NCI-H2196 (cell line): ENCODE measurements at regions not wholly inside any gene's neighbourhood (a gene's known extent, or its start where the extent isn't known, plus 50 kb on each side); places are given as distances from the start of the nearest gene placed in this dataset.
"Not testable (repeated sequence)": the region's sequence is repeated elsewhere in the genome, so short reads cannot be mapped to it uniquely, and the experiment has no call there.

Experiments used
- DNase-seq: peaks from one replicate; lab custom pipeline; 2025; ENCODE audit not compliant: unreplicated experiment; lab: John Stamatoyannopoulos, UW

- no peak for DNase-seq
These were observed 253.2 kb upstream of the IGFBP7 start for GRCh38 chr4:57363346-57363745.

- DNase-seq, result no peak
These were observed 250.5 kb upstream of the IGFBP7 start for GRCh38 chr4:57360681-57361080.

GRCh38 chr4:57355101-57355665 is 245.0 kb upstream of the IGFBP7 start:
- no peak for DNase-seq

GRCh38 chr4:57351731-57352130 is 241.5 kb upstream of the IGFBP7 start:
- DNase-seq, result no peak

GRCh38 chr4:57344296-57344695 is 234.1 kb upstream of the IGFBP7 start:
- no peak for DNase-seq

GRCh38 chr4:57342411-57342810 is 232.2 kb upstream of the IGFBP7 start:
- DNase-seq, result no peak

- not testable (repeated sequence) for DNase-seq
These were observed 228.7 kb upstream of the IGFBP7 start for GRCh38 chr4:57338861-57339260.

- no peak for DNase-seq
These were observed 223.5 kb upstream of the IGFBP7 start for GRCh38 chr4:57333684-57334083.

- DNase-seq, result no peak
These were observed 221.8 kb upstream of the IGFBP7 start for GRCh38 chr4:57331959-57332358.

- DNase-seq, result no peak
These were observed 219.1 kb upstream of the IGFBP7 start for GRCh38 chr4:57329279-57329678.

- no peak for DNase-seq
These were observed 214.6 kb upstream of the IGFBP7 start for GRCh38 chr4:57324673-57325307.

- DNase-seq, result no peak
These were observed 210.7 kb upstream of the IGFBP7 start for GRCh38 chr4:57320849-57321248.

GRCh38 chr4:57320217-57320616 is 210.0 kb upstream of the IGFBP7 start:
- DNase-seq, result no peak

- no peak for DNase-seq
These were observed 208.5 kb upstream of the IGFBP7 start for GRCh38 chr4:57318703-57319102.

- no peak for DNase-seq
These were observed 204.5 kb upstream of the IGFBP7 start for GRCh38 chr4:57314636-57315035.

GRCh38 chr4:57312296-57312695 is 202.1 kb upstream of the IGFBP7 start:
- DNase-seq, result no peak

GRCh38 chr4:57309658-57310057 is 199.5 kb upstream of the IGFBP7 start:
- DNase-seq, result no peak

- no peak for DNase-seq
These were observed 198.1 kb upstream of the IGFBP7 start for GRCh38 chr4:57308301-57308700.

- no peak for DNase-seq
These were observed 195.7 kb upstream of the IGFBP7 start for GRCh38 chr4:57305836-57306235.

- no peak for DNase-seq
These were observed 193.0 kb upstream of the IGFBP7 start for GRCh38 chr4:57303012-57303751.

- not testable (repeated sequence) for DNase-seq
These were observed 190.1 kb upstream of the IGFBP7 start for GRCh38 chr4:57300300-57300699.

GRCh38 chr4:57291911-57292310 is 181.7 kb upstream of the IGFBP7 start:
- DNase-seq, result no peak
